Neural progenitor cell (in vitro differentiated cells): ENCODE measurements at regions not wholly inside any gene's neighbourhood (a gene's known extent, or its start where the extent isn't known, plus 50 kb on each side); places are given as distances from the start of the nearest gene placed in this dataset.

ENCODE experiments used
- DNase-seq: peaks from one replicate; pipeline ENCODE4 v3.0.0-alpha.2; 2016; ENCODE audit warnings: low spot score
- H2AFZ ChIP-seq: fragments of 200-600 bp; sonication (generic); replicated peaks from 2 replicates; pipeline ENCODE4 v1.6.1; 2016; ENCODE audit warnings: antibody characterized with exemption
- H3F3A ChIP-seq: fragments of 200-600 bp; sonication (generic); 2 replicates; pipeline ENCODE4 v1.6.1; 2016; ENCODE audit warnings: antibody characterized with exemption, low read depth
- H3K27ac ChIP-seq: fragments of 200-600 bp; sonication (generic); 2 replicates; pipeline ENCODE4 v1.5.1; 2016; ENCODE audit warnings: mild to moderate bottlenecking
- H3K27me3 ChIP-seq: fragments of 200-600 bp; sonication (generic); 2 replicates; pipeline ENCODE4 v1.6.1; 2016; ENCODE audit warnings: mild to moderate bottlenecking, moderate library complexity
- H3K36me3 ChIP-seq: fragments of 200-600 bp; sonication (generic); 2 replicates; pipeline ENCODE4 v1.5.1; 2016
- H3K4me1 ChIP-seq: fragments of 200-600 bp; sonication (generic); 2 replicates; pipeline ENCODE4 v1.6.1; 2016; ENCODE audit warnings: mixed run types
- H3K4me2 ChIP-seq: fragments of 200-600 bp; sonication (generic); 2 replicates; pipeline ENCODE4 v1.6.1; 2016
- H3K4me3 ChIP-seq: fragments of 200-600 bp; sonication (generic); 2 replicates; pipeline ENCODE4 v1.5.1; 2016
- H3K79me2 ChIP-seq: fragments of 200-600 bp; sonication (generic); 2 replicates; pipeline ENCODE4 v1.6.1; 2016; ENCODE audit warnings: low read depth
- H3K9ac ChIP-seq: fragments of 200-600 bp; sonication (generic); 2 replicates; pipeline ENCODE4 v1.6.1; 2016
- H3K9me3 ChIP-seq: fragments of 200-600 bp; sonication (generic); 2 replicates; pipeline ENCODE4 v1.5.1; 2016; ENCODE audit warnings: low read depth
- H4K20me1 ChIP-seq: fragments of 200-600 bp; sonication (generic); 2 replicates; pipeline ENCODE4 v1.6.1; 2016; ENCODE audit warnings: low read depth
- H3K27ac Mint-ChIP-seq: 3 replicates; pipeline ENCODE4 v1.8.0; 2021; ENCODE audit warnings: mixed read lengths
- H3K27me3 Mint-ChIP-seq: 2 replicates; pipeline ENCODE4 v1.8.0; 2022; ENCODE audit warnings: low read depth, mild to moderate bottlenecking, inconsistent platforms, moderate library complexity, mixed read lengths; ENCODE audit not compliant: insufficient read depth
- H3K36me3 Mint-ChIP-seq: 3 replicates; pipeline ENCODE4 v1.8.0; 2021; ENCODE audit warnings: mixed read lengths
- H3K4me1 Mint-ChIP-seq: 3 replicates; pipeline ENCODE4 v1.8.0; 2021; ENCODE audit warnings: mixed read lengths
- H3K4me3 Mint-ChIP-seq: 3 replicates; pipeline ENCODE4 v1.8.0; 2021; ENCODE audit warnings: mild to moderate bottlenecking, moderate library complexity, mixed read lengths
- H3K9me3 Mint-ChIP-seq: 3 replicates; pipeline ENCODE4 v1.8.0; 2020; ENCODE audit warnings: mixed read lengths
- CTCF ChIP-seq: fragments of 200-600 bp; sonication (generic); IDR thresholded peaks from 2 replicates; pipeline ENCODE4 v1.5.1; 2017; ENCODE audit warnings: antibody characterized with exemption, mild to moderate bottlenecking
- EZH2 ChIP-seq: fragments of 200-600 bp; sonication (generic); IDR thresholded peaks from 2 replicates; pipeline ENCODE4 v1.6.1; 2017; ENCODE audit warnings: antibody characterized with exemption, mild to moderate bottlenecking, moderate library complexity
- EZH2phosphoT487 ChIP-seq: fragments of 200-600 bp; sonication (generic); IDR thresholded peaks from 2 replicates; pipeline ENCODE4 v1.6.1; 2017; ENCODE audit warnings: antibody characterized with exemption

GRCh38 chr3:24853685-24854490 is 359.2 kb upstream of the THRB start:
- H3K27ac ChIP-seq: no peak overlapping the region
- H3K4me2 ChIP-seq: no peak overlapping the region
- H4K20me1 ChIP-seq: no peaks in the 10 kb centered on the region
- H3K36me3 ChIP-seq: no peaks in the 10 kb centered on the region
- peaks cover 11% of the 10 kb centered on the region for H3K4me1 Mint-ChIP-seq
- TF ChIP-seq EZH2 (no peak), CTCF (no peak), EZH2phosphoT487 (no peak)
- no peak overlapping the region for H2AFZ ChIP-seq
- H3K4me1 ChIP-seq: peaks cover 9% of the 10 kb centered on the region
- no peak overlapping the region for H3K4me3 Mint-ChIP-seq
- H3K9ac ChIP-seq: no peak overlapping the region
- no peaks in the 10 kb centered on the region for H3K79me2 ChIP-seq
- H3F3A ChIP-seq: no peaks in the 10 kb centered on the region
- no peaks in the 10 kb centered on the region for H3K9me3 ChIP-seq
- no peak overlapping the region for H3K4me3 ChIP-seq
- no peaks in the 10 kb centered on the region for H3K36me3 Mint-ChIP-seq
- H3K27me3 ChIP-seq: no peaks in the 10 kb centered on the region
- DNase-seq: no peak
- no peak overlapping the region for H3K27ac Mint-ChIP-seq
- no peaks in the 10 kb centered on the region for H3K9me3 Mint-ChIP-seq
- no peaks in the 10 kb centered on the region for H3K27me3 Mint-ChIP-seq

GRCh38 chr3:24854748-24855147 is 360.1 kb upstream of the THRB start:
- H3K4me3 Mint-ChIP-seq: no peak overlapping the region
- H3K36me3 ChIP-seq: no peaks in the 10 kb centered on the region
- no peaks in the 10 kb centered on the region for H3K27me3 ChIP-seq
- no peak overlapping the region for H3K9ac ChIP-seq
- H3F3A ChIP-seq: no peaks in the 10 kb centered on the region
- H3K9me3 ChIP-seq: no peaks in the 10 kb centered on the region
- H3K4me2 ChIP-seq: no peak overlapping the region
- H3K79me2 ChIP-seq: no peaks in the 10 kb centered on the region
- H3K36me3 Mint-ChIP-seq: no peaks in the 10 kb centered on the region
- H3K4me1 ChIP-seq: peaks cover 9% of the 10 kb centered on the region
- no peak for DNase-seq
- H3K4me3 ChIP-seq: no peak overlapping the region
- TF ChIP-seq CTCF (no peak), EZH2 (no peak), EZH2phosphoT487 (no peak)
- H4K20me1 ChIP-seq: no peaks in the 10 kb centered on the region
- H3K27me3 Mint-ChIP-seq: no peaks in the 10 kb centered on the region
- no peaks in the 10 kb centered on the region for H3K9me3 Mint-ChIP-seq
- H3K4me1 Mint-ChIP-seq: peaks cover 11% of the 10 kb centered on the region
- H3K27ac ChIP-seq: no peak overlapping the region
- H2AFZ ChIP-seq: no peak overlapping the region
- H3K27ac Mint-ChIP-seq: no peak overlapping the region

GRCh38 chr3:24857945-24858344 is 363.3 kb upstream of the THRB start:
- TF ChIP-seq EZH2phosphoT487 (no peak), EZH2 (no peak)
- no peak overlapping the region for H3K4me3 Mint-ChIP-seq
- Histone ChIP-seq H3K79me2 (no peaks in the 10 kb centered on the region), H3K4me1 (peaks cover 9% of the 10 kb centered on the region), H3F3A (no peaks in the 10 kb centered on the region), H4K20me1 (no peaks in the 10 kb centered on the region), H3K9ac (no peak overlapping the region), H2AFZ (no peak overlapping the region), H3K4me2 (no peak overlapping the region), H3K4me3 (no peak overlapping the region), H3K36me3 (no peaks in the 10 kb centered on the region), H3K27me3 (no peaks in the 10 kb centered on the region), H3K27ac (no peak overlapping the region), H3K9me3 (no peaks in the 10 kb centered on the region)
- DNase-seq: no peak
- no peak overlapping the region for H3K27ac Mint-ChIP-seq
- no peaks in the 10 kb centered on the region for H3K27me3 Mint-ChIP-seq
- H3K4me1 Mint-ChIP-seq: peaks cover 11% of the 10 kb centered on the region
- H3K36me3 Mint-ChIP-seq: no peaks in the 10 kb centered on the region
- no peaks in the 10 kb centered on the region for H3K9me3 Mint-ChIP-seq

GRCh38 chr3:24863215-24863614 is 368.6 kb upstream of the THRB start:
- H3K9ac ChIP-seq: no peak overlapping the region
- no peak overlapping the region for H3K4me3 Mint-ChIP-seq
- no peaks in the 10 kb centered on the region for H3K36me3 ChIP-seq
- H3K4me2 ChIP-seq: no peak overlapping the region
- no peaks in the 10 kb centered on the region for H3K9me3 ChIP-seq
- H3K27ac ChIP-seq: no peak overlapping the region
- H3K27ac Mint-ChIP-seq: no peak overlapping the region
- no peak overlapping the region for H3K4me3 ChIP-seq
- H3F3A ChIP-seq: no peaks in the 10 kb centered on the region
- DNase-seq: no peak
- peaks cover 9% of the 10 kb centered on the region for H3K4me1 Mint-ChIP-seq
- H3K4me1 ChIP-seq: no peaks in the 10 kb centered on the region
- H3K27me3 Mint-ChIP-seq: no peaks in the 10 kb centered on the region
- TF ChIP-seq EZH2 (no peak), EZH2phosphoT487 (no peak), CTCF (no peak)
- no peaks in the 10 kb centered on the region for H3K36me3 Mint-ChIP-seq
- no peak overlapping the region for H2AFZ ChIP-seq
- no peaks in the 10 kb centered on the region for H3K79me2 ChIP-seq
- no peaks in the 10 kb centered on the region for H3K27me3 ChIP-seq
- H3K9me3 Mint-ChIP-seq: no peaks in the 10 kb centered on the region
- no peaks in the 10 kb centered on the region for H4K20me1 ChIP-seq
